T-cell (primary cell): ENCODE measurements at regions not wholly inside any gene's neighbourhood (a gene's known extent, or its start where the extent isn't known, plus 50 kb on each side); places are given as distances from the start of the nearest gene placed in this dataset.
"Not testable (repeated sequence)": the region's sequence is repeated elsewhere in the genome, so short reads cannot be mapped to it uniquely, and the experiment has no call there.

Experiments
- ATAC-seq, 4 experiments: fragments of 200-7000 bp in 3 of 4; fragments of 150-1000 bp in 1 of 4; cut with Tn5 transposase; replicated peaks in 1 of 4; 1 replicate in 3 of 4; 2 replicates in 1 of 4; pipeline ENCODE4 v1.10.0; 2021; ENCODE audit warnings: moderate library complexity in 3 of 4, mild to moderate bottlenecking in 2 of 4, moderate number of reproducible peaks in 1 of 4
- CTCF ChIA-PET, 2 donors: fragments of 300-600 bp; sonication (Branson Sonifier 250); formaldehyde crosslinking; loops; one replicate each; lab custom pipeline; 2022; ENCODE audit warnings: antibody characterized with exemption in 2 of 2; lab: Charles Lee
- POLR2A ChIA-PET, 2 donors: fragments of 300-600 bp; sonication (Branson Sonifier 250); formaldehyde crosslinking; loops; one replicate each; lab custom pipeline; 2022; ENCODE audit warnings: antibody characterized with exemption in 2 of 2; lab: Charles Lee
- DNase-seq, 35 experiments: peaks; one replicate each; pipeline versions ENCODE4 v3.0.0 to v3.0.0-alpha.2; 2013 to 2023
- H3K27ac ChIP-seq: one replicate; pipeline ENCODE4 v1.5.1; 2013; ENCODE audit warnings: low read length
- H3K27me3 ChIP-seq, 2 experiments: replicated peaks in 1 of 2; 1 replicate in 1 of 2; 2 replicates in 1 of 2; pipeline versions ENCODE4 v1.6.1 to v1.7.0; 2013; ENCODE audit warnings: low read length in 1 of 2, mixed read lengths in 1 of 2; ENCODE audit not compliant: control insufficient read depth in 2 of 2, insufficient read depth in 2 of 2; ENCODE audit errors: extremely low read depth in 1 of 2
- H3K36me3 ChIP-seq, 2 donors: 1 replicate in 1 of 2; 2 replicates in 1 of 2; pipeline versions ENCODE4 v1.6.1 to v1.7.0; 2013; ENCODE audit warnings: low read length in 1 of 2; ENCODE audit not compliant: control insufficient read depth in 2 of 2, insufficient read depth in 1 of 2; ENCODE audit errors: extremely low read depth in 1 of 2
- H3K4me1 ChIP-seq, 2 experiments: 1 replicate in 1 of 2; 2 replicates in 1 of 2; pipeline versions ENCODE4 v1.6.1 to v1.7.0; 2013; ENCODE audit warnings: low read length in 2 of 2, mixed read lengths in 1 of 2; ENCODE audit not compliant: insufficient read depth in 2 of 2, control insufficient read depth in 1 of 2; ENCODE audit errors: extremely low read depth in 1 of 2
- H3K4me3 ChIP-seq, 2 donors: 1 replicate in 1 of 2; 2 replicates in 1 of 2; pipeline versions ENCODE4 v1.5.1 to v1.7.0; 2013; ENCODE audit warnings: mild to moderate bottlenecking in 2 of 2, low read length in 1 of 2, moderate library complexity in 1 of 2; ENCODE audit not compliant: control insufficient read depth in 1 of 2; ENCODE audit errors: extremely low read depth in 1 of 2
- H3K9me3 ChIP-seq: 2 replicates; pipeline ENCODE4 v1.7.0; 2013
- H3K27ac Mint-ChIP-seq, 2 donors: one replicate each; pipeline ENCODE4 v1.8.0; 2020 to 2021; ENCODE audit warnings: mild to moderate bottlenecking in 2 of 2, mixed read lengths in 2 of 2
- H3K27me3 Mint-ChIP-seq, 2 donors: one replicate each; pipeline ENCODE4 v1.8.0; 2021 to 2022; ENCODE audit warnings: mixed read lengths in 2 of 2
- H3K36me3 Mint-ChIP-seq: one replicate; pipeline ENCODE4 v1.8.0; 2021; ENCODE audit warnings: mixed read lengths
- H3K4me1 Mint-ChIP-seq, 3 donors: one replicate each; pipeline ENCODE4 v1.8.0; 2020 to 2022; ENCODE audit warnings: mixed read lengths in 3 of 3, mild to moderate bottlenecking in 1 of 3
- H3K4me3 Mint-ChIP-seq, 3 donors: one replicate each; pipeline ENCODE4 v1.8.0; 2020 to 2022; ENCODE audit warnings: mild to moderate bottlenecking in 3 of 3, mixed read lengths in 3 of 3, moderate library complexity in 3 of 3
- H3K9me3 Mint-ChIP-seq, 3 donors: one replicate each; pipeline ENCODE4 v1.8.0; 2020 to 2022; ENCODE audit warnings: mixed read lengths in 3 of 3
- WGBS: methylation state at CpG from one replicate; pipeline ENCODE4 v1.1.5; 2013; ENCODE audit warnings: missing lambda C conversion rate; ENCODE audit not compliant: insufficient coverage; 5-methylcytosine and 5-hydroxymethylcytosine counted together

DNA sequence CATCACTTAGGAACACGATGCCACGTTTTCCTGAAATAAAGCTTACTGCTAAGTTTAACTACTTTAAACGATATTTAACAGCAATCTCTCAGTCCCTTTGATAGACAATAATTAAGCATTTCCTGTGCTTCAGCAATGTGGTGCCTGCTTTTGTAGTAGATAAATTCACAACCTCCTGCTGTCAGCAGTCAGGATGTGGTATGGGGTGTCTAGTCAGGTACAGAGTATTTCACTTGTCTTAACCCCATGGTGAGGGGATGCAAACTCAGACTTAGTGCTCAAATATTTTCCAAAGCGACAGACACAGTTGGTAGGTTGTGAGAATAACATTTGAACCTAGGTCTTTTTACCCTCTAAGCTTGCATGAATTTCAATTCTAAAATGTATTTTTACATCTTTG, 526.2 kb upstream of the PFKP start:
- Mint-ChIP-seq H3K36me3 (no peaks in the 10 kb centered on the region), H3K9me3 (no peaks in the 10 kb centered on the region), H3K27me3 (peaks cover 3% of the 10 kb centered on the region in 2 donors), H3K27ac (no peak overlapping the region), H3K4me1 (peaks cover 0 to 13% (median 0%) of the 10 kb centered on the region in 3 donors), H3K4me3 (no peak overlapping the region)
- H3K9me3 ChIP-seq: no peaks in the 10 kb centered on the region
- WGBS: no CpG with 5 or more reads among the region's 4 CpGs
- ChIA-PET CTCF (no interaction called here), POLR2A (no interaction called here)
- no peak overlapping the region for H3K27ac ChIP-seq
- peak in 2 of 35 experiments; percentile 10 to 19 for DNase-seq
- no peaks in the 10 kb centered on the region for H3K36me3 ChIP-seq
- no peak overlapping the region for H3K4me3 ChIP-seq
- H3K27me3 ChIP-seq: no peaks in the 10 kb centered on the region
- peaks cover 0 to 11% of the 10 kb centered on the region in 2 experiments for H3K4me1 ChIP-seq
- ATAC-seq: peak in 3 of 4 experiments; percentile 51 to 70 (median 60)

DNA sequence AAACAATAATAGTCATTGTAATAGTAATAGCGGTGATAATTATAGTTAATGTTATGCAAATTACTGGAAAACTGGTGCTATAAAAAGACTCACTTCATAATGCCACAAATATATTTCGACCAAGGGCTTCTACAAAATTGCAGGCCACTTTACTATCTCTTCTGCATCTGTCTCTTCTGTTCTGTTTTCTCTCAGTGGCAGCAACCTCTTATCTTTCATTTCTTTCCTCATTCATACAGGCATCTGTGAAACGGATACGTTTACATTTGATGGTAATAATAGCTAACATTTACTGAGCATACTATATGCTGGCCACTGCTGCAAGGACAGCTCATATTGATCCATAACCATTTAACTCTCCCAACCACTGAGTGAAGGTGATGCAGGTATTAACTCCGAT, 537.4 kb upstream of the PFKP start:
- ATAC-seq: no peak
- POLR2A ChIA-PET: no interaction called here

GRCh38 chr10:2525781-2526180, 541.6 kb upstream of the PFKP start:
- Histone ChIP-seq H3K4me3 (no peak overlapping the region), H3K4me1 (peaks cover 0 to 2% of the 10 kb centered on the region in 2 experiments), H3K36me3 (no peaks in the 10 kb centered on the region), H3K27ac (no peak overlapping the region), H3K9me3 (no peaks in the 10 kb centered on the region), H3K27me3 (peaks cover 0 to 11% of the 10 kb centered on the region in 2 experiments)
- peaks cover 0 to 4% (median 0%) of the 10 kb centered on the region in 3 donors for H3K9me3 Mint-ChIP-seq
- no peak overlapping the region for H3K27ac Mint-ChIP-seq
- no peaks in the 10 kb centered on the region for H3K36me3 Mint-ChIP-seq
- CTCF ChIA-PET: no interaction called here
- no peak overlapping the region for H3K4me3 Mint-ChIP-seq
- no peak for ATAC-seq
- peaks cover 0 to 10% of the 10 kb centered on the region in 2 donors for H3K27me3 Mint-ChIP-seq
- no peak for DNase-seq
- H3K4me1 Mint-ChIP-seq: no peaks in the 10 kb centered on the region
- POLR2A ChIA-PET: no interaction called here
- WGBS: 85% methylated on average over 3 of the region's 12 CpGs

More for the DNA sequence above, 537.4 kb upstream of the PFKP start:
- no peaks in the 10 kb centered on the region for H3K4me1 Mint-ChIP-seq
- H3K4me3 Mint-ChIP-seq: no peak overlapping the region
- H3K9me3 ChIP-seq: no peaks in the 10 kb centered on the region
- H3K36me3 Mint-ChIP-seq: no peaks in the 10 kb centered on the region
- peaks cover 0 to 2% of the 10 kb centered on the region in 2 experiments for H3K4me1 ChIP-seq
- peaks cover 0 to 17% of the 10 kb centered on the region in 2 experiments for H3K27me3 ChIP-seq
- no peak for DNase-seq
- peaks cover 3 to 12% of the 10 kb centered on the region in 2 donors for H3K27me3 Mint-ChIP-seq
- H3K27ac Mint-ChIP-seq: no peak overlapping the region
- CTCF ChIA-PET: no interaction called here
- H3K4me3 ChIP-seq: no peak overlapping the region
- H3K9me3 Mint-ChIP-seq: no peaks in the 10 kb centered on the region
- no peaks in the 10 kb centered on the region for H3K36me3 ChIP-seq
- 51% methylated on average over 2 of the region's 5 CpGs for WGBS
- no peak overlapping the region for H3K27ac ChIP-seq

- Mint-ChIP-seq H3K36me3 (no peaks in the 10 kb centered on the region), H3K27ac (no peak overlapping the region), H3K4me3 (no peak overlapping the region), H3K4me1 (no peaks in the 10 kb centered on the region), H3K9me3 (peaks cover 2 to 4% (median 2%) of the 10 kb centered on the region in 3 donors), H3K27me3 (no peaks in the 10 kb centered on the region)
- POLR2A ChIA-PET: no interaction called here
- Histone ChIP-seq H3K27ac (no peak overlapping the region), H3K36me3 (no peaks in the 10 kb centered on the region), H3K9me3 (no peaks in the 10 kb centered on the region), H3K4me1 (no peaks in the 10 kb centered on the region), H3K27me3 (no peaks in the 10 kb centered on the region), H3K4me3 (no peak overlapping the region)
- 97% methylated on average over 3 of the region's 8 CpGs for WGBS
- ATAC-seq: no peak
- DNase-seq: no peak
- CTCF ChIA-PET: no interaction called here
Measured at GRCh38 chr10:2519139-2519538, 548.2 kb upstream of the PFKP start.

DNA sequence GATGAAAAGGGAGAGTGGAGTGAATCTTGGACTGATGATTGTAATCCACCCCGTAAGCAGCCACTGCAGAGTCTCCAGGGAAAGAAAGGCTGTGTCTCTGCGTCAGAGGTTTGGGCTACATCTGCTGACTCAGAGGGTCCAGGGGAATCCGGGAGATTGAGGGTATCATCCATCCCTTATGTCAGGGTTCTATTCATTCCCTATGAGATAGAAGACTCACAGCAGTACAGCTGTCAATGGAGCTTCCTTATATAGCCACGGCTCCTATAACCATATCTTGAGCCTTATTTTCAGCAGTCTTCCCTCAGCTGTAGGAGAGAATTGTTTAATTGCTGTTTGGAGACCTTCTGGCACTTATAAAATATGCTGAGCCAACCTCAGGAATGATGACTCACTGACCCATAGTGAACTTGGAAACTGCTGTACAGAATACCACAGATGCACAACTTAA, 558.2 kb upstream of the PFKP start:
- peaks cover 4 to 9% of the 10 kb centered on the region in 2 donors for H3K27me3 Mint-ChIP-seq
- ChIA-PET POLR2A (no interaction called here), CTCF (no interaction called here)
- DNase-seq: no peak
- H3K27ac Mint-ChIP-seq: no peak overlapping the region
- no peak for ATAC-seq
- no peaks in the 10 kb centered on the region for H3K36me3 ChIP-seq
- H3K9me3 ChIP-seq: no peaks in the 10 kb centered on the region
- H3K4me3 Mint-ChIP-seq: no peak overlapping the region
- no peaks in the 10 kb centered on the region for H3K36me3 Mint-ChIP-seq
- no peaks in the 10 kb centered on the region for H3K4me1 ChIP-seq
- H3K27me3 ChIP-seq: no peaks in the 10 kb centered on the region
- H3K4me1 Mint-ChIP-seq: no peaks in the 10 kb centered on the region
- WGBS: 93% methylated on average over 2 of the region's 4 CpGs
- no peak overlapping the region for H3K4me3 ChIP-seq
- H3K9me3 Mint-ChIP-seq: peaks cover 0 to 8% (median 5%) of the 10 kb centered on the region in 3 donors
- no peak overlapping the region for H3K27ac ChIP-seq

GRCh38 chr10:2501366-2501940, 565.9 kb upstream of the PFKP start:
- Mint-ChIP-seq H3K9me3 (peaks cover 7 to 17% (median 13%) of the 10 kb centered on the region in 3 donors), H3K27ac (peak overlapping the region; percentile 28 to 46), H3K4me1 (peaks cover 6 to 18% (median 8%) of the 10 kb centered on the region in 3 donors), H3K4me3 (peak overlapping the region; percentile 16 to 50 (median 41))
- CTCF ChIA-PET, H3K27me3 ChIP-seq, ATAC-seq, H3K36me3 ChIP-seq, H3K36me3 Mint-ChIP-seq, H3K4me1 ChIP-seq, POLR2A ChIA-PET, H3K4me3 ChIP-seq, H3K27me3 Mint-ChIP-seq, H3K9me3 ChIP-seq, H3K27ac ChIP-seq: not testable (repeated sequence)
- WGBS: 49% methylated on average over 51 of the region's 58 CpGs
- peak in 11 of 35 experiments; percentile 0 to 36 (median 9) for DNase-seq
